ENCODE measurements at regions not wholly inside any gene's neighbourhood (a gene's known extent, or its start where the extent isn't known, plus 50 kb on each side); places are given as distances from the start of the nearest gene placed in this dataset.

- no peak overlapping the region for H3K56ac ChIP-seq (replicated peaks; ENCODE audit: insufficient read length, low read depth, low read length)
- H3K79me2 ChIP-seq (ENCODE audit: control insufficient read depth in 1 of 2, insufficient read depth in 2 of 2, low read length in 2 of 2): no peaks in the 10 kb centered on the region
- no peak overlapping the region for H3K23ac ChIP-seq (ENCODE audit: insufficient read length)
- H3K23me2 ChIP-seq (ENCODE audit: low read depth, low read length): no peaks in the 10 kb centered on the region
- no peak overlapping the region for H2BK15ac ChIP-seq (ENCODE audit: low read length)
- H3K4me3 ChIP-seq (ENCODE audit: extremely low read depth in 1 of 4, insufficient read depth in 2 of 4, low read depth in 3 of 4, low read length in 4 of 4): no peak overlapping the region
- TF ChIP-seq SRF (IDR thresholded peaks at IDR 0.05; ENCODE audit: low read depth, low read length) (no peak), TBP (IDR thresholded peaks at IDR 0.05; ENCODE audit: low read depth, low read length) (no peak), HDAC2 (IDR thresholded peaks at IDR 0.05; ENCODE audit: borderline replicate concordance in 1 of 2, low read depth in 2 of 2, low read length in 2 of 2) (no peak), YY1 (IDR thresholded peaks at IDR 0.05; ENCODE audit: low read depth, low read length) (no peak), SP4 (IDR thresholded peaks at IDR 0.05; ENCODE audit: low read length) (no peak), TEAD4 (IDR thresholded peaks at IDR 0.05; ENCODE audit: low read depth, low read length) (no peak)
- TF ChIP-seq, protein P1, sequence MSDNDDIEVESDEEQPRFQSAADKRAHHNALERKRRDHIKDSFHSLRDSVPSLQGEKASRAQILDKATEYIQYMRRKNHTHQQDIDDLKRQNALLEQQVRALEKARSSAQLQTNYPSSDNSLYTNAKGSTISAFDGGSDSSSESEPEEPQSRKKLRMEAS (IDR thresholded peaks at IDR 0.05): no peak
- no peaks in the 10 kb centered on the region for H3K9me3 ChIP-seq (ENCODE audit: insufficient read depth in 2 of 2, low read depth in 1 of 2, low read length in 1 of 2)
- 86% methylated on average over 3 of the region's 3 CpGs; no CpG with 5 or more reads in 1 of the 2 experiments for WGBS, 2 experiments (ENCODE audit: extremely low coverage in 1 of 2, insufficient coverage in 1 of 2, insufficient read length in 1 of 2, insufficient replicate concordance in 2 of 2, low coverage in 1 of 2, low lambda C conversion rate in 2 of 2, missing lambda C conversion rate in 1 of 2)
- H2AFZ ChIP-seq (ENCODE audit: low read length): no peak overlapping the region
- H3K27me3 ChIP-seq (replicated peaks in 1 of 4; ENCODE audit: control insufficient read depth in 3 of 4, extremely low read depth in 1 of 4, insufficient read depth in 3 of 4, low read length in 3 of 4): no peaks in the 10 kb centered on the region
- no peak overlapping the region for H2BK20ac ChIP-seq (ENCODE audit: low read length)
- H3K18ac ChIP-seq (ENCODE audit: extremely low read depth, low read length): no peak overlapping the region
- ChIA-PET CTCF (ENCODE audit: partially characterized antibody) (interaction anchor here (0.7 kb wide), 2 partner anchors 9 to 135 kb away, joined by 3 to 4 read pairs; no protein-coding TSS in a partner anchor), POLR2A (ENCODE audit: partially characterized antibody) (no interaction called here)
- no peak for DNase-seq (ENCODE audit: low read depth in 1 of 2, low spot score in 2 of 2)
- FAIRE-seq: no peak
- peaks cover 0 to 7% (median 4%) of the 10 kb centered on the region in 4 experiments; a peak in 5 of 7 replicates for H3K4me1 ChIP-seq (replicated peaks in 1 of 4; ENCODE audit: control insufficient read depth in 3 of 4, insufficient read depth in 4 of 4, low read length in 3 of 4)
- H3K36me3 ChIP-seq (ENCODE audit: control insufficient read depth in 2 of 4, insufficient read depth in 4 of 4, low read length in 3 of 4): no peaks in the 10 kb centered on the region
- no peak overlapping the region for H3K4ac ChIP-seq (replicated peaks; ENCODE audit: insufficient read length, low read depth, low read length)
- no peak overlapping the region for H2BK5ac ChIP-seq (ENCODE audit: low read depth, low read length)
- H2AK5ac ChIP-seq (ENCODE audit: low read depth, low read length): no peak overlapping the region
- H3K14ac ChIP-seq (ENCODE audit: insufficient read length): no peak overlapping the region
- no peaks in the 10 kb centered on the region for H3K79me1 ChIP-seq (ENCODE audit: low read depth, low read length)
- no peak overlapping the region for H4K8ac ChIP-seq (ENCODE audit: extremely low read depth, insufficient read depth, low read length)
- no peaks in the 10 kb centered on the region for H4K20me1 ChIP-seq (replicated peaks in 1 of 2; ENCODE audit: control insufficient read depth in 1 of 2, insufficient read depth in 2 of 2, low read length in 2 of 2)
- no peak overlapping the region for H2BK120ac ChIP-seq (replicated peaks; ENCODE audit: low read depth, low read length)
- H2BK12ac ChIP-seq (ENCODE audit: low read depth, low read length): no peak overlapping the region
- no peak overlapping the region for H3K4me2 ChIP-seq (ENCODE audit: insufficient read depth in 1 of 2, low read depth in 2 of 2, low read length in 2 of 2)
- no peak overlapping the region for H3K9ac ChIP-seq (replicated peaks in 1 of 4; ENCODE audit: extremely low read depth in 1 of 4, low read depth in 3 of 4, low read length in 3 of 4)
- no peak overlapping the region for H4K91ac ChIP-seq (replicated peaks; ENCODE audit: insufficient read length, low read length)
- no peak overlapping the region for H3K27ac ChIP-seq (ENCODE audit: low read depth, low read length)
- H4K5ac ChIP-seq (ENCODE audit: insufficient read length, low read depth, low read length): no peak overlapping the region
Measured at GRCh38 chr11:13098616-13099289, 89.6 kb downstream of the RASSF10 start.
